CD14-positive monocyte (primary cell): ENCODE measurements at regions not wholly inside any gene's neighbourhood (a gene's known extent, or its start where the extent isn't known, plus 50 kb on each side); places are given as distances from the start of the nearest gene placed in this dataset.

Experiments used
- DNase-seq, 3 donors: peaks; one replicate each; pipeline ENCODE4 v3.0.0-alpha.2; 2011 to 2022
- H2AFZ ChIP-seq: 2 replicates; pipeline ENCODE4 v1.6.0; 2012; ENCODE audit warnings: mild to moderate bottlenecking, low read depth, low read length, inconsistent platforms; ENCODE audit not compliant: insufficient read depth, poor library complexity, severe bottlenecking
- H3K27ac ChIP-seq, 2 donors: 1 replicate in 1 of 2; 2 replicates in 1 of 2; pipeline ENCODE4 v1.5.1; 2012 to 2013; ENCODE audit warnings: low read length in 2 of 2, control low read depth in 1 of 2, inconsistent platforms in 1 of 2, low read depth in 1 of 2, mild to moderate bottlenecking in 1 of 2
- H3K27me3 ChIP-seq, 2 donors: one replicate each; pipeline versions ENCODE4 v1.6.0 to v1.6.1; 2011 to 2013; ENCODE audit warnings: low read length in 2 of 2; ENCODE audit not compliant: control insufficient read depth in 2 of 2, insufficient read depth in 2 of 2
- H3K36me3 ChIP-seq, 2 donors: replicated peaks in 1 of 2; 1 replicate in 1 of 2; 2 replicates in 1 of 2; pipeline versions ENCODE4 v1.5.1 to v1.6.1; 2012 to 2013; ENCODE audit warnings: low read length in 2 of 2, control low read depth in 1 of 2, inconsistent platforms in 1 of 2, mild to moderate bottlenecking in 1 of 2; ENCODE audit not compliant: insufficient read depth in 2 of 2, control insufficient read depth in 1 of 2
- H3K4me1 ChIP-seq, 2 donors: 1 replicate in 1 of 2; 2 replicates in 1 of 2; pipeline versions ENCODE4 v1.5.1 to v1.6.1; 2012 to 2013; ENCODE audit warnings: low read length in 2 of 2, control low read depth in 1 of 2, inconsistent platforms in 1 of 2, mild to moderate bottlenecking in 1 of 2, moderate library complexity in 1 of 2; ENCODE audit not compliant: insufficient read depth in 2 of 2, control insufficient read depth in 1 of 2
- H3K4me2 ChIP-seq: replicated peaks from 2 replicates; pipeline ENCODE3; 2012; ENCODE audit warnings: low read length, moderate library complexity, mild to moderate bottlenecking; ENCODE audit not compliant: poor library complexity, severe bottlenecking; ENCODE audit errors: extremely low read depth
- H3K4me3 ChIP-seq, 3 experiments: fragments of 200-600 bp in 1 of 3; sonication (generic) in 1 of 3; replicated peaks in 1 of 3; 1 replicate in 2 of 3; 2 replicates in 1 of 3; pipeline ENCODE4 v1.5.1; 2011 to 2013; ENCODE audit warnings: low read length in 3 of 3, mild to moderate bottlenecking in 3 of 3, control low read depth in 2 of 3, low read depth in 2 of 3, inconsistent platforms in 1 of 3, moderate library complexity in 1 of 3
- H3K79me2 ChIP-seq: 2 replicates; pipeline ENCODE4 v1.6.0; 2012; ENCODE audit warnings: mild to moderate bottlenecking, control low read depth, inconsistent platforms, low read length, moderate library complexity; ENCODE audit not compliant: insufficient read depth
- H3K9ac ChIP-seq: 2 replicates; pipeline ENCODE4 v1.6.0; 2017; ENCODE audit warnings: low read length, mild to moderate bottlenecking; ENCODE audit not compliant: insufficient read depth, poor library complexity, severe bottlenecking
- H3K9me3 ChIP-seq, 2 donors: replicated peaks in 1 of 2; 1 replicate in 1 of 2; 2 replicates in 1 of 2; pipeline versions ENCODE4 v1.5.1 to v1.6.1; 2012 to 2013; ENCODE audit warnings: low read length in 2 of 2, control low read depth in 1 of 2; ENCODE audit not compliant: control insufficient read depth in 1 of 2, insufficient read depth in 1 of 2
- H4K20me1 ChIP-seq: 2 replicates; pipeline ENCODE4 v1.6.0; 2012; ENCODE audit warnings: mild to moderate bottlenecking, low read length, control low read depth, moderate library complexity; ENCODE audit not compliant: insufficient read depth
- H3K27ac Mint-ChIP-seq, 7 donors: one replicate each; pipeline ENCODE4 v1.8.0; 2020; ENCODE audit warnings: mild to moderate bottlenecking in 7 of 7, mixed read lengths in 7 of 7, moderate library complexity in 6 of 7, inconsistent platforms in 2 of 7
- H3K27me3 Mint-ChIP-seq, 3 donors: one replicate each; pipeline ENCODE4 v1.8.0; 2021 to 2022; ENCODE audit warnings: low read depth in 3 of 3, mild to moderate bottlenecking in 3 of 3, mixed read lengths in 3 of 3, moderate library complexity in 3 of 3, inconsistent platforms in 1 of 3
- H3K36me3 Mint-ChIP-seq, 2 donors: one replicate each; pipeline ENCODE4 v1.8.0; 2020; ENCODE audit warnings: mixed read lengths in 2 of 2, inconsistent platforms in 1 of 2, mild to moderate bottlenecking in 1 of 2
- H3K4me1 Mint-ChIP-seq: one replicate; pipeline ENCODE4 v1.8.0; 2020; ENCODE audit warnings: mild to moderate bottlenecking, mixed read lengths
- H3K4me3 Mint-ChIP-seq, 2 donors: one replicate each; pipeline ENCODE4 v1.8.0; 2020; ENCODE audit warnings: mild to moderate bottlenecking in 2 of 2, mixed read lengths in 2 of 2, moderate library complexity in 1 of 2
- H3K9me3 Mint-ChIP-seq, 7 donors: one replicate each; pipeline ENCODE4 v1.8.0; 2020 to 2022; ENCODE audit warnings: mixed read lengths in 7 of 7, mild to moderate bottlenecking in 6 of 7, moderate library complexity in 6 of 7, inconsistent platforms in 2 of 7
- CTCF ChIP-seq: fragments of 200-600 bp; IDR thresholded peaks from one replicate; pipeline ENCODE4 v1.8.0; 2022; ENCODE audit warnings: antibody characterized with exemption, mild to moderate bottlenecking
- WGBS: methylation state at CpG from one replicate; pipeline ENCODE4 v1.1.5; 2013; ENCODE audit warnings: missing lambda C conversion rate; ENCODE audit not compliant: insufficient coverage; 5-methylcytosine and 5-hydroxymethylcytosine counted together
- intact Hi-C, 2 donors: fragments of 100-400 bp; cut with micrococcal nuclease; formaldehyde crosslinking; loops; one replicate each; pipeline versions ENCODE4 v1.15.0 to v1.15.1; 2023

GRCh38 chr12:92553389-92553788, 149.4 kb upstream of the PLEKHG7 start:
- intact Hi-C loops = loop anchor here in 1 of 2 donors (10.0 kb wide), 1 partner anchor 209 kb away; no protein-coding TSS in a partner anchor
- Histone ChIP-seq H3K27ac (no peak overlapping the region), H3K4me2 (no peak overlapping the region), H3K4me3 (no peak overlapping the region), H3K36me3 (no peaks in the 10 kb centered on the region), H3K9ac (no peak overlapping the region), H3K9me3 (no peaks in the 10 kb centered on the region), H2AFZ (no peak overlapping the region), H3K27me3 (no peaks in the 10 kb centered on the region), H4K20me1 (no peaks in the 10 kb centered on the region), H3K79me2 (no peaks in the 10 kb centered on the region), H3K4me1 (no peaks in the 10 kb centered on the region)
- Mint-ChIP-seq H3K4me1 (no peaks in the 10 kb centered on the region), H3K9me3 (peaks cover 0 to 4% (median 0%) of the 10 kb centered on the region in 7 donors), H3K4me3 (no peak overlapping the region), H3K36me3 (no peaks in the 10 kb centered on the region), H3K27ac (no peak overlapping the region), H3K27me3 (peaks cover 0 to 5% (median 2%) of the 10 kb centered on the region in 3 donors)
- TF ChIP-seq CTCF = no peak
- 92% methylated on average over 5 of the region's 6 CpGs for WGBS
- DNase-seq = no peak

GRCh38 chr12:92552412-92553108, 150.2 kb upstream of the PLEKHG7 start:
- 87% methylated on average over 2 of the region's 3 CpGs for WGBS
- Mint-ChIP-seq H3K9me3 (peaks cover 0 to 4% (median 0%) of the 10 kb centered on the region in 7 donors), H3K4me3 (no peak overlapping the region), H3K4me1 (no peaks in the 10 kb centered on the region), H3K27ac (no peak overlapping the region), H3K27me3 (peaks cover 0 to 5% (median 2%) of the 10 kb centered on the region in 3 donors), H3K36me3 (no peaks in the 10 kb centered on the region)
- no peak overlapping the region for H2AFZ ChIP-seq
- H3K4me1 ChIP-seq = no peaks in the 10 kb centered on the region
- no peaks in the 10 kb centered on the region for H3K79me2 ChIP-seq
- H3K27me3 ChIP-seq = no peaks in the 10 kb centered on the region
- H3K27ac ChIP-seq = no peak overlapping the region
- no peak overlapping the region for H3K9ac ChIP-seq
- H3K4me3 ChIP-seq = no peak overlapping the region
- intact Hi-C loops = loop anchor here in 1 of 2 donors (10.0 kb wide), 1 partner anchor 208 kb away; no protein-coding TSS in a partner anchor
- no peaks in the 10 kb centered on the region for H3K9me3 ChIP-seq
- H3K36me3 ChIP-seq = no peaks in the 10 kb centered on the region
- no peak overlapping the region for H3K4me2 ChIP-seq
- no peak for TF ChIP-seq CTCF
- no peak for DNase-seq
- H4K20me1 ChIP-seq = no peaks in the 10 kb centered on the region
